BE2C (cell line): ENCODE measurements at regions not wholly inside any gene's neighbourhood (a gene's known extent, or its start where the extent isn't known, plus 50 kb on each side); places are given as distances from the start of the nearest gene placed in this dataset.

ENCODE experiments used
- DNase-seq: peaks from one replicate; pipeline ENCODE4 v3.0.0-alpha.2; 2020
- H3K27me3 ChIP-seq: fragments of 250-450 bp; sonication (Bioruptor Pico); 2 replicates; pipeline ENCODE4 v1.5.1; 2020; ENCODE audit warnings: mild to moderate bottlenecking
- H3K36me3 ChIP-seq: fragments of 250-450 bp; sonication (Bioruptor Pico); 2 replicates; pipeline ENCODE4 v1.5.1; 2020; ENCODE audit warnings: mild to moderate bottlenecking
- H3K4me1 ChIP-seq: fragments of 250-450 bp; sonication (Bioruptor Pico); 2 replicates; pipeline ENCODE4 v1.5.1; 2020
- H3K4me3 ChIP-seq: 2 replicates; pipeline ENCODE4 v1.5.1; 2011; ENCODE audit warnings: low read depth, low read length
- H3K9me3 ChIP-seq: fragments of 250-450 bp; sonication (Bioruptor Pico); 2 replicates; pipeline ENCODE4 v1.5.1; 2020
- TF ChIP-seq, protein P1 (sequence below): IDR thresholded peaks from 2 replicates; pipeline ENCODE4 v1.5.1; 2012; ENCODE audit warnings: mild to moderate bottlenecking, low read depth, low read length

- Histone ChIP-seq H3K4me1 (no peaks in the 10 kb centered on the region), H3K4me3 (no peak overlapping the region), H3K9me3 (no peaks in the 10 kb centered on the region), H3K27me3 (no peaks in the 10 kb centered on the region), H3K36me3 (no peaks in the 10 kb centered on the region)
- TF ChIP-seq, protein P1, sequence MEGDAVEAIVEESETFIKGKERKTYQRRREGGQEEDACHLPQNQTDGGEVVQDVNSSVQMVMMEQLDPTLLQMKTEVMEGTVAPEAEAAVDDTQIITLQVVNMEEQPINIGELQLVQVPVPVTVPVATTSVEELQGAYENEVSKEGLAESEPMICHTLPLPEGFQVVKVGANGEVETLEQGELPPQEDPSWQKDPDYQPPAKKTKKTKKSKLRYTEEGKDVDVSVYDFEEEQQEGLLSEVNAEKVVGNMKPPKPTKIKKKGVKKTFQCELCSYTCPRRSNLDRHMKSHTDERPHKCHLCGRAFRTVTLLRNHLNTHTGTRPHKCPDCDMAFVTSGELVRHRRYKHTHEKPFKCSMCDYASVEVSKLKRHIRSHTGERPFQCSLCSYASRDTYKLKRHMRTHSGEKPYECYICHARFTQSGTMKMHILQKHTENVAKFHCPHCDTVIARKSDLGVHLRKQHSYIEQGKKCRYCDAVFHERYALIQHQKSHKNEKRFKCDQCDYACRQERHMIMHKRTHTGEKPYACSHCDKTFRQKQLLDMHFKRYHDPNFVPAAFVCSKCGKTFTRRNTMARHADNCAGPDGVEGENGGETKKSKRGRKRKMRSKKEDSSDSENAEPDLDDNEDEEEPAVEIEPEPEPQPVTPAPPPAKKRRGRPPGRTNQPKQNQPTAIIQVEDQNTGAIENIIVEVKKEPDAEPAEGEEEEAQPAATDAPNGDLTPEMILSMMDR = no peak
- no peak for DNase-seq
Observed at GRCh38 chrX:94361241-94361640, 687.2 kb downstream of the FAM133A start.

DNA sequence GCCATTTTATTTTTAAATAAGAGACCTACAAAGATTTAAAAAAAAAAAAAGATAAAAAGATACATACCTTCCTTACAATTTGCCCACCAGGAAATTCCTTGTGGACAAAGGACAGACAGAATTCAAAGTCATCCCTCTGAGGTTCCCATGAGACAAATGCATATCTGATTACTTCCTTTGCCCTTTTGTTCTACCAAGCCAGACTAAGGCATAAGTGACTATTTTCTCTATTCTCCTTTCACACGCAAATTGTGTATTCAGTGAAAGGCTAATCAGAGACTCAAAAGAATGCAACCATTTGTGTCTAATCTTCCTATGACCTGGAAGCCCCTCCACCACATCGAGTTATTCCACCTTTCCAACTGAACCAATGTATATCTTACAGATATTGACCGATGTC lies 691.7 kb downstream of the FAM133A start:
- H3K4me1 ChIP-seq = no peaks in the 10 kb centered on the region
- TF ChIP-seq, protein P1 = no peak
- H3K9me3 ChIP-seq = no peaks in the 10 kb centered on the region

GRCh38 chrX:94366616-94367015 lies 692.6 kb downstream of the FAM133A start:
- Histone ChIP-seq H3K36me3 (no peaks in the 10 kb centered on the region), H3K4me1 (no peaks in the 10 kb centered on the region), H3K4me3 (no peak overlapping the region), H3K27me3 (no peaks in the 10 kb centered on the region), H3K9me3 (no peaks in the 10 kb centered on the region)
- TF ChIP-seq, protein P1 = no peak
- no peak for DNase-seq

More for the DNA sequence above, 691.7 kb downstream of the FAM133A start:
- no peak for DNase-seq
- H3K36me3 ChIP-seq = no peaks in the 10 kb centered on the region
- H3K27me3 ChIP-seq = no peaks in the 10 kb centered on the region
- no peak overlapping the region for H3K4me3 ChIP-seq

- Histone ChIP-seq H3K9me3 (no peaks in the 10 kb centered on the region), H3K36me3 (no peaks in the 10 kb centered on the region), H3K4me1 (no peaks in the 10 kb centered on the region), H3K27me3 (no peaks in the 10 kb centered on the region), H3K4me3 (no peak overlapping the region)
- TF ChIP-seq, protein P1 = no peak
- DNase-seq = no peak
Observed at GRCh38 chrX:94389044-94389443, 715.0 kb downstream of the FAM133A start.

DNA sequence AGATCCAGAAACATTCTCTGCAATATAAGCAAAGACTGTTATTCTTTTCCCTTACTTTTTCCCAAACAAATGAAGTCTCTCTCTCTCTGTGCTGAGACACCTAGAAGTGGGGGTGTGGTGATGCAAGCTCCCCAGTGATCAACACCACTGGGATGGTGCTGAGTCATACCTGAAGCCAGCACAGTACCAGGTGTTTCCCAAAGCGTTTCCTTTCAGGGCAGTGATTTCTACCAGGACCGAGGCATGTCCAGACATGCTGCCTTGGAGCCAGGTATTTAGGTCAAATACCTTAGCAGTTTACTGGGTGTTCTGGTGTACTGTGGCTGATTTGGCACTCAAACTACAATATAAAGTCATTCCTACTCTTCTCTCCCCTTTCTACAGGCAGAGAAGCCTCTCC lies 726.5 kb downstream of the FAM133A start:
- Histone ChIP-seq H3K9me3 (no peaks in the 10 kb centered on the region), H3K4me3 (no peak overlapping the region), H3K27me3 (no peaks in the 10 kb centered on the region), H3K4me1 (no peaks in the 10 kb centered on the region), H3K36me3 (no peaks in the 10 kb centered on the region)
- TF ChIP-seq, protein P1 = no peak
- DNase-seq = no peak

DNA sequence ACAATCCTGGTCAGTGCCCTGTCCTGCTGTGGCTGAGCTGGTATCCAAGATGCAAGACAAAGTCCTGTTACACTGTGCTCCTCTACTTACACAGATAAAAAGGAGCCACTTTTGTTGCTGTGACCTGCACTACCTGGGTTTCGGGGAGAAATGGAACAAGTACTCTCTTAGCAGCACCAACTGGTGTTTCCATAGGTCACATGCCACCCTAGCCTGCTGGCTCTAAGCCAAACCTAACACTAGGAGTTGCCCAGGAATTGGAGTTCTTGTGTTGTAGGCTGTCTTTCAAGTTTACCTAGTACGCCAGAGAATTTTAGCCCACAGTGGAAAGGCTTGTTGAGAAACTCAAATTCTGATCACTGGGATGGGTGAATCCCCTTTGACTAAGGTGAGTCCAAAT lies 727.4 kb downstream of the FAM133A start:
- Histone ChIP-seq H3K27me3 (no peaks in the 10 kb centered on the region), H3K4me1 (no peaks in the 10 kb centered on the region), H3K36me3 (no peaks in the 10 kb centered on the region), H3K4me3 (no peak overlapping the region), H3K9me3 (no peaks in the 10 kb centered on the region)
- DNase-seq = no peak
- TF ChIP-seq, protein P1 = no peak
